Stimulated activated CD4-positive, alpha-beta T cell treated with anti-CD3 and anti-CD28 coated beads, Interleukin-2, amount 100 ng/mL, for 24 hours (primary cell): ENCODE measurements at regions not wholly inside any gene's neighbourhood (a gene's known extent, or its start where the extent isn't known, plus 50 kb on each side); places are given as distances from the start of the nearest gene placed in this dataset.

ENCODE experiments used
- DNase-seq, 2 donors: peaks; one replicate each; pipeline ENCODE4 v3.0.0-alpha.2; 2020

DNA sequence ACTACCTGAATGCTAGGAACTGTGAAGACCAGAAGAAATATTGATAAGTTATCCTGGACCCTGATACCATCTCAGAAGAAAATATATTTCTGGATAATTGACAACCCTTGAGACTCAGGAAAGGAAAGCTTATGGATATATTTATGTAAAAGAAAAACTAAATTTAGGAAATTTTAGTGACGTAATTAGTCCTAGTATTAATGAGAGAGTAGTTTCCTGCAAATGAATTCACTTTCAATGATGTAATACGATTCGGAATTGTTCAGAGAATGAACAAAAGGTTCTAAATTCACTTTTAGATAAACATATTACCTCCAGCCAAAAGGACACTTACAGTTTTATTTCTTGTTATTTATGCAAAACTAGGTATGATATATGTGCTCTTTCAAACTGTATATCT, 1120.1 kb upstream of the NCAM2 start:
- no peak for DNase-seq

DNA sequence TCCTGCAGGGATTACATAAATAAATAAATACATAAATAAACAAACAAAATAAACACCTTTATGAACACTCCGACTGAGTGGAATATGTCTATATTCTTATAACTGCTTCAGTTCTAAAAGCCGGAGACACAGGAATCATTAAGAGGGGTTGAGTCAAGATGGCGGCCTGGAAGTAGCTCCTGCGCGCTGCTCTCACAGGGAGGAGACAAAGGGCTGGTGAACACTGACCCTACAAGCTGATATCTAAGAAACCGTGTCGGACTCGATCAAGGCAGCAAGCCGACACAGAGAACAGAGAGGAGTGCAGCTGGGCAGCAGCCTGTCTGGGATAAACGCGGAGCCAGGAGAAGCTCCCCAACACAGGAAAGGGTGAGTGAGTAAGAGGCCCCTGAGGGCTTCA, 1098.6 kb upstream of the NCAM2 start:
- no peak for DNase-seq

DNA sequence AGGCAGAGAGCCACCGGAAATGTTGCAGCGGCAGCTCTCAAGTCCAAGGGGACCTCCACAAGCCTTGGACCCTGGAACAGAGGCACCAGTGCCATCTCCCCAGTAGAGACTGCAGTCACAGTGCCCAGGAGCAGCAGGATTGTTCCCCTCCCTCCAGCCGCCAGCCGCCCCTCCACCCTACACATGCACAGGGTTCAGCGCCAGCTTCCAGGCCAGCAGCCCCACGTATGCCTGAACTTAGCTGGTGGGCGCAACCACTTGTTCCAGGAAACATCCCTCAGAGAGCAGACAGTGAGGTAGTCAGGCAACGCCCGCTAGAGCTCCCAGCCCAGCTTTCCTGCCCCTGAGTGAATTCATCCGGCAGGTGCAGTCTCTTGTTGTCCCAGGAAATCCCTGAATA, 1098.1 kb upstream of the NCAM2 start:
- no peak for DNase-seq

GRCh38 chr21:19908390-19908789, 1089.8 kb upstream of the NCAM2 start:
- no peak for DNase-seq

GRCh38 chr21:19914028-19914427, 1084.2 kb upstream of the NCAM2 start:
- no peak for DNase-seq

DNA sequence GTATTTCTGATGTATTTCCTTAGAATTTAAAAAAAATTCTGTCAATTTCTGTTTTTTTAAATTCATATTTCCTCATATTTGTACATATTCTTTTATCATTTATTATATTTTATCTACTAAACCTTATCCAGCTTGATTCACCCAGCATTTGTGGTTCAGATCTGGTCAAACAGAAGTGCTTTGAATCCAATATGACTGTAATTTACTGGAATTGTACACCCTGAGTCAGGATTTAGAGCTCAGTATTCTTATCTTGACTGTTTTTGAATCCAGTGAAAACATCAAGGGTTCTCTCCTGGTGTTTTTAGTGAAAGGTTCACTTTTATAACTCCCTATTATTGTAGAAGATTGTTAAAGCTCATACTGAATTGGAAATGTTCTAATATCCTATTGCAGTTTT, 1077.0 kb upstream of the NCAM2 start:
- DNase-seq, result no peak

- no peak for DNase-seq
Observed at GRCh38 chr21:19922122-19922521, 1076.1 kb upstream of the NCAM2 start.

DNA sequence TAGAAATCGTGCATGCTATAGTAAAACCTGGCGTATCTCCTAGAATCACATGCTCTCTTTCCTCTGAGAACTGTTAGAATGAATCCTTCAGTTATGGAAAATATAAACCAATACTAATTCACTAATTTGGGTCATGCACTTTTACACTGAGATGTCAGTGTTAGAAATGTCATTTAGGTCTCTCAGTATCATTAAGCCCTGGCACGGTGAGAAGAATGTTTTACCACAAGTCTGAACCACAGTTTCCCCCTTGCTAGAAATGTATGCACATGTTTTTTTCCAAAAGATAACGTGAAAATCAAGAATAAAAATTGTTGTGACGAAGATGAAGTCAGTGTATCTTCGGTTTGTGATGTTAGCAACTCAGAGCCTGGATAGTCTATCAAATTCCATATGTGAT, 1062.7 kb upstream of the NCAM2 start:
- no peak for DNase-seq

DNA sequence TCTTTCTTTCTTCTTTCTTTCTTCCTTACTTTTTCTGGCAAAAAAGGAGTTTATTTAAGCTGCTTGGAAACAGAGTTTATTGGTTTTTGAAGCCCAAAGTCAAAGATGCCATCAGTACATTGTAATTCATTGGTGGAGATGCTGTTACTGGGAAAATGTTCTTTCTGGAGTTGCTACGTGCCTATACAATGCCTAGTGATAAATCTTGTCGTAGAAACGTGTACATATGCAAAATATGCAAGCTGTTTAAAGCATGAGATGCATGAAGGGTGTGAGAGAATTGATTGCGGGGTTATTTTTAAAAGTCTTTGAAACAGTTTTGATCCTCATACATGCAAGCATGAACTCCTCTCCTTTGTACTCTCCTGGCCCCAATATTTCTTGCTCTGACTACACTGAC, 1060.6 kb upstream of the NCAM2 start:
- DNase-seq, result no peak

DNA sequence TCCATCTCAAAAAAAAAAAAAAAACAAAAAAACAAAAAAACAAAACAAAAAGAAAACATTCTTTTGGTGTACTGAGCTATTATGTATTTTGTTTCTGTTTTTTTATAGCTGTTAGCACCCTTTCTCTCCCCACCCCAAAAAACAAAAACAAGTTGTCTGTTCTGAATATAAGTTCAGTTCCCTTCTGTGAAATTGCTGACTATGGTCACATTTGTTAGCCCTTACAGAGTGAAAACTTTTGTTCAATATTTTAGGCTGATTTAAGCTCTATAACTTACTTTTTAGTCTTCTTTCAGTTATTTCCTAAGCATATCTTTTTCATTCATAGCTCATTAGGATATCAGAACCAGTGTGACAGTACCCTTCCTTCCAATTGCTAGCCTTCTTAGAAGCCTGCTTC, 1056.6 kb upstream of the NCAM2 start:
- DNase-seq, result no peak

DNA sequence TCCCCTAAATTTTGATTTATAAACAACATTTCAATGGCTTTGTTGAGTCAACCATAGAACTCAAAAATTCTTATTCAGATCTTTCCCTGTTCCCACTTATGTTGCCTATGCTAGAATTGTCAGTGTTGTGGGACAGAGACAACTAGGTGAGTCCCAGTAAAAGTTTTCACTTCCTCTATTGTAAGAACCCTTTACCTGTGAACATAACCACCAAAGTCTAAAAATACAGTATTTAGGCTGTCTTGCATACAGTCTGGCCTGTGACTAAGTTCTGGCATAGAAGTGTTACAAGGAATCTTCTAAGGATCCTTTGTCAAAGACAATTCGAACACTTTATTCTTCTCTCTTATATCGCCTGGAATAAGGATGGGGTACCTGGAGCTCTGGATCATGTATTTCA, 1047.9 kb upstream of the NCAM2 start:
- no peak for DNase-seq

- no peak for DNase-seq
Observed at GRCh38 chr21:19969156-19969555, 1029.1 kb upstream of the NCAM2 start.

DNA sequence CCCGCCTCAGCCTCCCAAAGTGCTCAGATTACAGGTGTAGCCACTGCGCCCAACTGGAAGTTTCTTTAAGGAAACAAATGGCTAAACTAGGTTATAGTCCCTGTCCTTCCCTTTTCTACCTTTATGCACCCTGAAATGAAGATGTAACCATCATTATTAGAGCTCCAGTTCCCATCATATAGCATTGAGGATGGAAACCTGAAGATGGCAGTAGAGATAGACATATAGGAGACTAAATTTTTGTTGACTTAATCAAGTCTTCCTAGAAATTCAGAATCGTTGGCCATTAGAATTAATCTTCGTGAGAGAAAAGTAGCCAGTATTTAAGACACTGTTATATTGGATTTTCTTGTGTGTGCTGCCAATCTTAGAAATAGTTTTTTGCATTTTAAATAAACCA, 1016.3 kb upstream of the NCAM2 start:
- DNase-seq, result no peak

GRCh38 chr21:19986396-19986795, 1011.8 kb upstream of the NCAM2 start:
- DNase-seq, result no peak

- no peak for DNase-seq
Observed at GRCh38 chr21:19987671-19988070, 1010.5 kb upstream of the NCAM2 start.

DNA sequence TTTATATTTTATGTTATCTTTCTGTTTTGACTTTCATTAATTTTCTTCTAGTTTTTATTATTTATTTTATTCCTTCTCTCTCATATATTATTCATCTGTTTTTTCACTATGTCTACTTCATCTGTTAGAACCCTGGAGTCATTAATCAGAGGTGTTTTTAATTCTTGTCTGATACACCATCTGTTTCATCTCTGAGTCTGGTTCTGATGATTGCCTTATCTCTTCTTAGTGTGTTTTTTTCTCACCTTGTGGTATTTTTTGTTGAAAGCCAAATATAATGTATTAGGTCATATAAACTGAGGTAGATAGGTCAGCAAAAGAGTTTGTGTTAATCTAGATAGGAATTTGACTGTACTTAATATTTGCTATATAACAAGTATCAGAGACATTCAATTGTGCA, 1005.7 kb upstream of the NCAM2 start:
- no peak for DNase-seq

GRCh38 chr21:19993268-19993667, 1004.9 kb upstream of the NCAM2 start:
- no peak for DNase-seq

DNA sequence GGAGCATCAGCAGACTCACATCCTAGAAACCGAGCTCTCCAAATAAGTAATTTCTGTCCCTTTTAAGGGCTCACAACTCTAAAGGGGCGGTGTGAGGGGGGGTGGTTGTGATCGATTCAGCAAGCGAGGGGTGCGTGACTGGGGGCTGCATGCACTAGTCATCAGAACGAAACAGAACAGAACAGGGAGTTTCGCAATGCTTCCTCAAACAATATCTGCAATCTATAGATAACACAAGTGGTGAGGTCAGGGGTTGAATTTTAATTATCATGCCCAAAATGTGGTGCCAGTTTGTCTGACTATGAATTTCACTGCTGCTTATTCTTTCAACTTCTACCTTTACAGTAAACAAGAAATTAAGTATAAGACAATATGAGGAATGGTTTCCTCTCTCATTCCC, 1003.0 kb upstream of the NCAM2 start:
- no peak for DNase-seq

- no peak for DNase-seq
Observed at GRCh38 chr21:19998453-19998852, 999.8 kb upstream of the NCAM2 start.

DNA sequence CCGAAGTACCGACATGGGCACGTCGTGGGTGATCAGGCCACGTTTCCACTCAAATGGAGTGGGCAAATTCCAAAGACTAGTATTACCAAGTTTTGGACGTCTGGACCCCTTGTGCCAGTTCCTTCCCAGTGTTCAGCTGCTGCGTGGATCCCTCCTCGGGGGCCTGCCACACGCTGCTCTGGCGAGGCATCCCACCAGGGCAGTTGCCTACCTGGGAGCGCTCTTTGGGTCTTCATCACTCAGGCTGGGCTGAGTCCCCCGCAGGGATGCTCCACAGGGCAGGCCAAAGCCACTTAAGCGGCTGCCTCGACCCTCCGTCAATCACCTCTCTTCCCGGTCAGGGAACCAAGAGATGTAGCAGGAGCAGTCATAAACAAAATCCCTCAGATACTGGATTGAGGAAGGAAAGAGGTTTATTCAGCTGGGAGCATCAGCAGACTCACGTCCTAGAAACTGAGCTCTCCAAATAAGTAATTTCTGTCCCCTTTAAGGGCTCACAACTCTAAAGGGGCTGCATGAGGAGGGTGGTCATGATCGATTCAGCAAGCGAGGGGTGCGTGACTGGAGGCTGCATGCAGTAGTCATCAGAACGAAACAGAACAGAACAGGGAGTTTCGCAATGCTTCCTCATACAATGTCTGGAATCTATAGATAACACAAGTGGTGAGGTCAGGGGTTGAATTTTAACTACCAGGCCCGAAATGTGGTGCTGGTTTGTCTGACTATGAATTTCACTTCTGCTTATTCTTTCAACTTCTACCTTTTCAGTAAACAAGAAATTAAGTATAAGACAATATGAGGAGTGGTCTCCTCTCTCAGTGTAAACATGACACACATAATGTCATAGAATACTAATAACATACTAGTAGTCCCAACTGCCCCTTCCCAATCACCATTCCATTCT, 998.6 kb upstream of the NCAM2 start:
- no peak for DNase-seq

- DNase-seq, result no peak
Observed at GRCh38 chr21:20004367-20004766, 993.8 kb upstream of the NCAM2 start.

DNA sequence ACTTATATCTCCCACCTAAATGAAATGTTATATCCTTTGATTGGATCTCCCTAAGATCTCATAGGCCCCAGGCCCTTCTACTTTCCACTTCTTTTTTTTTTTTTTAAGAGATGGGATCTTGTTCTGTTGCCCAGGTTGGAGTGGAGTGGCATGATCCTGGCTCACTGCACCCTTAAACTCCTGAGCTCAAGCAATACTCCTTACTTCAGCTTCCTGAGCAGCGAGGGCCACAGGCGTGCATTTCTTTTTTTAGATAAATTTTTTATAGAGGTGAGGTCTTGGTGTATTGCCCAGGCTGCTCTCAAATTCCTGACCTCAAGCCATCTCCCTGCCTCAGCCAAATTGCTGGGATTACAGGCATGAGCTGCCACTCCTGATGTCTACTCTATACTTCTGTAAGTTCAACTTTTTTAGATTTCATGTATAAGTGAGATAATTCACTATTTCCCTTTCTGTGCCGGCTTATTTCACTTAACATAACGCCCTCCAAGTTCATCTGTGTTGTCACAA, 987.5 kb upstream of the NCAM2 start:
- DNase-seq, result no peak

DNA sequence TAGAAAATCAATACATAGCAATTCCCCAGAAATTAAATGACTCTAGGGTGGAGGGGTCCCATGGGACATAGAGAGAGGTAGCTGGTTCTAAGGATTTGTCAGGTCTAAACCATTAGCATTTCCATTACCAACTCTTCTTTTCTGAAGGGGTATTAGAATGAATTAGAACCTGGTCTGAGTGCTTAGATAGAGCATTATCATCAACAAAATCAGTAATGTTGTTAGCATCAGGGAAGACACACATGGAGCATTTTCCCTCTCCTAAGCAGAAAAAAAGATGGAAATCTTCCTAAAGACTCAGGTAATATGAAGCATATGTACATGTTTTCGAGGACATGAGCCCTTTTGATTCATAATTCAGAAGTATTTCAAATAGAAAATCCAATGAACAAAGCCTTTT, 984.4 kb upstream of the NCAM2 start:
- DNase-seq, result no peak

- no peak for DNase-seq
Observed at GRCh38 chr21:20016435-20017005, 981.7 kb upstream of the NCAM2 start.

DNA sequence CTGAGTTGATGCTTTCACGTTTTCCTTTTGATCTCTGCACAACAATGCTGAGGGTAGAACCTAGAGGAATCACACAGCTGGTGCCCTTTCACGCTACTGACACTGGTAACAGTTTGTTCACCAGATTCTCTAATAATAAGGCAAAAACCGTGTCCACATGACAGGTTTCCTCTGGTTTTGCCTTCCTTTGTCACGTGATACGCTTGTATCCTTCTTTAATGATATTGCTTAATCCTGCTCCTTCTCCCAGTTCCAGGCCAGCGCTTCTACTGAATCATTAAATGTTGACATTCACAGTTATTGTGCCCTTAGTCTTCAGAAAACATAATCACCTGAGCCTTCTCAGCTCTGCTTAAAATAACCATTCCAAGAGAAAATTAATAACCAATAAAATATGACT, 978.2 kb upstream of the NCAM2 start:
- no peak for DNase-seq
